ENCODE measurements at regions not wholly inside any gene's neighbourhood (a gene's known extent, or its start where the extent isn't known, plus 50 kb on each side); places are given as distances from the start of the nearest gene placed in this dataset.

GRCh38 chr14:40911141-40911540, 695.5 kb upstream of the LRFN5 start:
- H3K9ac ChIP-seq (ENCODE audit: insufficient read depth, low read depth, low read length) = no peak overlapping the region
- H3K9me3 ChIP-seq (ENCODE audit: low read length) = peaks cover 81% of the 10 kb centered on the region
- BruUV-seq (replicated peaks) = no TSS peak
- ATAC-seq (no peak), DNase-seq (ENCODE audit: low spot score) (no peak), FAIRE-seq (no peak)
- H3K27me3 ChIP-seq (ENCODE audit: control insufficient read depth in 1 of 2, insufficient read depth in 2 of 2, low read length in 2 of 2) = no peaks in the 10 kb centered on the region
- in situ Hi-C loops (cut with HindIII; ENCODE audit: extremely low pct_ligation_motif_present, low pct_unique_long_range_greater_than_20kb) (no loop called here), intact Hi-C loops (cut with micrococcal nuclease; ENCODE audit: unreplicated experiment) (no loop called here)
- H3K36me3 ChIP-seq (replicated peaks in 1 of 2; ENCODE audit: control insufficient read depth in 1 of 2, insufficient read depth in 2 of 2, low read length in 2 of 2) = no peaks in the 10 kb centered on the region
- no peaks in the 10 kb centered on the region for H3K79me2 ChIP-seq (ENCODE audit: insufficient read depth, low read length)
- no peak overlapping the region for H3K27ac ChIP-seq (ENCODE audit: extremely low read length, insufficient read depth, low read length)
- no peak for TF ChIP-seq NFIB (CRISPR knock-in tag; IDR thresholded peaks at IDR 0.05; ENCODE audit: borderline replicate concordance)
- TF ChIP-seq NAIF1 (CRISPR knock-in tag; IDR thresholded peaks at IDR 0.05; ENCODE audit: borderline replicate concordance) = no peak
- TF ChIP-seq BRCA1 (CRISPR knock-in tag; IDR thresholded peaks at IDR 0.05) = no peak
- TF ChIP-seq RORA (CRISPR knock-in tag; IDR thresholded peaks at IDR 0.05) = no peak
- TF ChIP-seq ZUFSP (CRISPR knock-in tag; IDR thresholded peaks at IDR 0.05; ENCODE audit: borderline replicate concordance) = no peak
- TF ChIP-seq ZNF619 (CRISPR knock-in tag; IDR thresholded peaks at IDR 0.05) = no peak
- no peak for TF ChIP-seq TSC22D2 (CRISPR knock-in tag; IDR thresholded peaks at IDR 0.05; ENCODE audit: borderline replicate concordance)
- no peak for TF ChIP-seq POGK (CRISPR knock-in tag; conservative IDR thresholded peaks at IDR 0.05)
- no peak for TF ChIP-seq ZNF138 (CRISPR knock-in tag; IDR thresholded peaks at IDR 0.05; ENCODE audit: low read depth)
- no peak for TF ChIP-seq ZNF562 (CRISPR knock-in tag; IDR thresholded peaks at IDR 0.05; ENCODE audit: borderline replicate concordance)
- no peak for TF ChIP-seq CTCF (CRISPR knock-in tag; IDR thresholded peaks at IDR 0.05)
- TF ChIP-seq HMG20B (CRISPR knock-in tag; conservative IDR thresholded peaks at IDR 0.05) = no peak
- TF ChIP-seq ZNF292 (CRISPR knock-in tag; IDR thresholded peaks at IDR 0.05; ENCODE audit: borderline replicate concordance, low read depth) = no peak
- no peak for TF ChIP-seq MED13 (CRISPR knock-in tag; IDR thresholded peaks at IDR 0.05)
- no peak for TF ChIP-seq CEBPG (CRISPR knock-in tag; IDR thresholded peaks at IDR 0.05)
- no peak for TF ChIP-seq ZNF30 (CRISPR knock-in tag; IDR thresholded peaks at IDR 0.05)
- TF ChIP-seq LCORL (IDR thresholded peaks at IDR 0.05) = no peak
- no peak for TF ChIP-seq LCORL (CRISPR knock-in tag; IDR thresholded peaks at IDR 0.05)
- no peak for TF ChIP-seq FUBP1 (CRISPR knock-in tag; IDR thresholded peaks at IDR 0.05; ENCODE audit: borderline replicate concordance)
- 54% methylated on average over 4 of the region's 4 CpGs for WGBS (ENCODE audit: low lambda C conversion rate)
- H2AFZ ChIP-seq (ENCODE audit: low read length) = no peak overlapping the region
- ChIA-PET CTCF (ENCODE audit: low intra/inter-chr PET ratio, low total read pairs) (no interaction called here), POLR2A (no interaction called here)
- H3K4me3 ChIP-seq (replicated peaks in 1 of 3; ENCODE audit: insufficient read depth in 1 of 3, low read depth in 2 of 3, low read length in 3 of 3) = no peak overlapping the region
- H3K4me2 ChIP-seq (ENCODE audit: low read depth, low read length) = no peak overlapping the region
- H4K20me1 ChIP-seq (ENCODE audit: insufficient read depth, low read length) = no peaks in the 10 kb centered on the region
- no peaks in the 10 kb centered on the region for H3K4me1 ChIP-seq (ENCODE audit: insufficient read depth, low read length)

Data from HepG2 (cell line).